PFSK-1 (cell line): ENCODE measurements at regions not wholly inside any gene's neighbourhood (a gene's known extent, or its start where the extent isn't known, plus 50 kb on each side); places are given as distances from the start of the nearest gene placed in this dataset.

Experiments used
- POLR2AphosphoS5 ChIP-seq: IDR thresholded peaks from 2 replicates; pipeline ENCODE4 v1.6.1; 2012; ENCODE audit warnings: low read depth, mild to moderate bottlenecking, control low read depth, low read length, moderate library complexity
- REST ChIP-seq, 2 experiments: IDR thresholded peaks; 2 replicates each; pipeline versions ENCODE4 v1.6.1 to v1.8.0; 2011 to 2012; ENCODE audit warnings: low read depth in 2 of 2, low read length in 2 of 2, control low read depth in 1 of 2, inconsistent platforms in 1 of 2, mild to moderate bottlenecking in 1 of 2, moderate library complexity in 1 of 2; ENCODE audit not compliant: insufficient read depth in 1 of 2
- SIN3A ChIP-seq: IDR thresholded peaks from 2 replicates; pipeline ENCODE4 v1.6.1; 2012; ENCODE audit warnings: mild to moderate bottlenecking, low read length, moderate library complexity, borderline replicate concordance; ENCODE audit not compliant: insufficient read depth

GRCh38 chr20:7387638-7388193, 552.5 kb downstream of the HAO1 start:
- TF ChIP-seq REST (IDR thresholded peaks at IDR 0.05; ENCODE audit: insufficient read depth in 1 of 2, low read depth in 2 of 2, low read length in 2 of 2) (no peak), SIN3A (no peak), POLR2AphosphoS5 (no peak)
